ENCODE measurements at regions not wholly inside any gene's neighbourhood (a gene's known extent, or its start where the extent isn't known, plus 50 kb on each side); places are given as distances from the start of the nearest gene placed in this dataset.

- TF ChIP-seq CTCF (IDR thresholded peaks at IDR 0.05; ENCODE audit: low read depth, low read length) = no peak
- no peaks in the 10 kb centered on the region for H3K4me1 ChIP-seq
- H3K36me3 ChIP-seq = no peaks in the 10 kb centered on the region
- no peak for DNase-seq
- no peak overlapping the region for H3K4me3 ChIP-seq (ENCODE audit: low read depth, low read length)
- H3K27me3 ChIP-seq = no peaks in the 10 kb centered on the region
- H3K9me3 ChIP-seq = no peaks in the 10 kb centered on the region
Observed at GRCh38 chr5:32851559-32852173, 140.5 kb downstream of the NPR3 start.

- Histone ChIP-seq H3K9me3 (no peaks in the 10 kb centered on the region), H3K27me3 (no peaks in the 10 kb centered on the region), H3K36me3 (no peaks in the 10 kb centered on the region), H3K4me3 (ENCODE audit: low read depth, low read length) (no peak overlapping the region), H3K4me1 (no peaks in the 10 kb centered on the region)
- DNase-seq = no peak
- TF ChIP-seq CTCF (IDR thresholded peaks at IDR 0.05; ENCODE audit: low read depth, low read length) = no peak
Observed at GRCh38 chr5:32852535-32852934, 141.4 kb downstream of the NPR3 start.

DNA sequence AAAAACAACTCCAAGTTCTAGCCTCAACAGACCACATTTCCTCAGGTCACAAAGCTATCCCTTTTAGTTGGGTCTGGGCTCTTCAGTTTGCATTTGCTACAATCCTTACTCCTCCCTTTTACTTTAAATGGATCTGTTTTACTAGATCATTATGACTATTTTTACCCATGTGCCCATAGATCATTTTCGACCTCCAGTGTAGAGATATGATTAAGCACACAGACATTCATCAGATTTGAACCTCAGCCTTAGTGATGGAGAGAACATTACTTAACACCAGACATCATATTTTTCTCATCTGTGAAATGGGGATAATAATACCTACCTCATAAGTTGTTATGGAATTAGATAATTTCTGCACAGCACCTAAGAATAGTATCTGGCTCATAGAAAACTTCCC, 141.9 kb downstream of the NPR3 start:
- no peaks in the 10 kb centered on the region for H3K9me3 ChIP-seq
- DNase-seq = no peak
- H3K4me1 ChIP-seq = no peaks in the 10 kb centered on the region
- no peaks in the 10 kb centered on the region for H3K27me3 ChIP-seq
- no peaks in the 10 kb centered on the region for H3K36me3 ChIP-seq
- TF ChIP-seq CTCF (IDR thresholded peaks at IDR 0.05; ENCODE audit: low read depth, low read length) = no peak
- H3K4me3 ChIP-seq (ENCODE audit: low read depth, low read length) = no peak overlapping the region

- Histone ChIP-seq H3K4me1 (no peaks in the 10 kb centered on the region), H3K9me3 (no peaks in the 10 kb centered on the region), H3K27me3 (no peaks in the 10 kb centered on the region), H3K4me3 (ENCODE audit: low read depth, low read length) (no peak overlapping the region), H3K36me3 (no peaks in the 10 kb centered on the region)
- DNase-seq = no peak
- TF ChIP-seq CTCF (IDR thresholded peaks at IDR 0.05; ENCODE audit: low read depth, low read length) = no peak
Observed at GRCh38 chr5:32854473-32854872, 143.4 kb downstream of the NPR3 start.

- no peaks in the 10 kb centered on the region for H3K4me1 ChIP-seq
- TF ChIP-seq CTCF (IDR thresholded peaks at IDR 0.05; ENCODE audit: low read depth, low read length) = no peak
- no peak overlapping the region for H3K4me3 ChIP-seq (ENCODE audit: low read depth, low read length)
- no peaks in the 10 kb centered on the region for H3K9me3 ChIP-seq
- H3K27me3 ChIP-seq = no peaks in the 10 kb centered on the region
- H3K36me3 ChIP-seq = no peaks in the 10 kb centered on the region
- DNase-seq = no peak
Observed at GRCh38 chr5:32859211-32859641, 148.1 kb downstream of the NPR3 start.

DNA sequence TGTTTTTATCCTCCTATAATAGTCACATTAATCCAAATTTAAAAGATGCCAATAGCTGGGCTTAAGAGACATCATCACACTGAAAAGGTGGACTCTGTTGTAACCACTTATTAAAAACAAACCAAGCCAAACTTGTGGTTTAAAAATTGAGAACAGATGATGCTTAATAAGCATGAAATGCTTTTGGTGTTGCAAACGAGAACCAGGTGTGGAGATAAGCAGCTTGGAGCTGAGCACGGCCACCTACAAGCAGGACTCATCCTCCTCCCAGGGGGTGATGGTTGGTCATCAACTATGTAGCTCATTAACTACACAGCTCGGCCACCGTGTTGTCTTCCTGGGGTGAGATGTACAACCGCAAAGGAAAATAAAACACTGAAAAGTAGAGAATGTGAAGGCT, 154.4 kb downstream of the NPR3 start:
- Histone ChIP-seq H3K27me3 (no peaks in the 10 kb centered on the region), H3K4me3 (ENCODE audit: low read depth, low read length) (no peak overlapping the region), H3K4me1 (no peaks in the 10 kb centered on the region), H3K36me3 (no peaks in the 10 kb centered on the region), H3K9me3 (no peaks in the 10 kb centered on the region)
- no peak for DNase-seq
- TF ChIP-seq CTCF (IDR thresholded peaks at IDR 0.05; ENCODE audit: low read depth, low read length) = no peak
